Activated gamma-delta T cell treated with Interleukin-2 at 50 U/mL for 16 hours (primary cell): ENCODE measurements at regions not wholly inside any gene's neighbourhood (a gene's known extent, or its start where the extent isn't known, plus 50 kb on each side); places are given as distances from the start of the nearest gene placed in this dataset.

ENCODE experiments used
- DNase-seq: peaks from one replicate; pipeline ENCODE4 v3.0.0-alpha.2; 2020

DNA sequence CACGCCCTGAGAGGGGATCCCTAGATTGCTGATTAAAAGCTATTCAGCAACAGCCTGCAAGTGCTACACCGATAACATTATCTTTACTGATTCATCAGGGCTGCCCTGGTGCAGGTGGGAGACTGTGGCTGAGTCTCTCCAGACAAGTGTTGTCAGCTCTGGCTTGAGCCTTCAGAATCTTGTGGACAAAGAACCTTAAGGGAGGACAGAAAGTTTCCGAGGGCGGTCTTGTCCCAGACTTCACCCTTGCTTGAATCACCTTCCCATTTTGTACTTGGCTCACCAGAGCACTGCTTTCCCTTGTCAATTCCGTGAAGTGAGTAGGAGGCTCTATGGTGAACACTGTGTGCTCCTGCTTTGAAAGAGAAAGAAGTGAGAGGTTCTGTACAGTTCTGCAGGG is 88.6 kb upstream of the PCSK2 start:
- DNase-seq, result no peak

DNA sequence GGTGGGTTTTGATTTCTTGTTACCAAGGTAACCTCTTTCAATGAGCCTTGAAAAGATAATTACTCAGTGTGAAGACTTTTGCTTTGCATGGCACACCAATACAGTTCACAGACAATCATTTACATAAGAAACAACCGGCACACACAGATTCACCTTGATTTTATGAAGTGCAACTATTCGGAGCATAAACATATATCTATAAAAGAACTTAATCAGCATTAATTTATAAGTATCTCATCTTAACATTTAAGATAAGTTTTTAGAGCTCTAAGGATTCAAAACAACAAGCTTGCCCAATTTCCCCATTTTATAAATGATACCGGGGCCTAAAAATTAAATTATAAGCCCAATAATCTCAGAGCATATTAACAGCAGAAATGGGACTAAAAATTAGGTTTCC is 85.9 kb upstream of the PCSK2 start:
- DNase-seq, result no peak

DNA sequence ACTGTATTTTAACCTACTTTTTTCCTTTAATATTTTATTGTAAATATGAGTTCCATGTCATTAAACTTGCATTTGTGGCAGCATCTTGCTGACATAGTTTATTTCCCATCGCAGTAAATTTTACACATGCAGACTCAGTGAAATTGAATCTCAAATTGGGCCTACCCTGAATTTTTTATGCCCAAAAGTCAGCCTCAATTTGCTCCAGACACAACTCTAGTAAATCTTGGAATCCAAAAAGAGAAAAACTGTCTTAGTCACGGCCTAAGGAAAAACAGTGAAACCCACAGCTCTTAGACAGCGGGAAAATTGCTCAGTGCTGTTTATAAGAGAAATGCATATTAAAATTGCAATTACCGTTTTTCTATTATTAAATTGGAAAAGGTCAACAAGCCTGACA is 85.3 kb upstream of the PCSK2 start:
- no peak for DNase-seq

DNA sequence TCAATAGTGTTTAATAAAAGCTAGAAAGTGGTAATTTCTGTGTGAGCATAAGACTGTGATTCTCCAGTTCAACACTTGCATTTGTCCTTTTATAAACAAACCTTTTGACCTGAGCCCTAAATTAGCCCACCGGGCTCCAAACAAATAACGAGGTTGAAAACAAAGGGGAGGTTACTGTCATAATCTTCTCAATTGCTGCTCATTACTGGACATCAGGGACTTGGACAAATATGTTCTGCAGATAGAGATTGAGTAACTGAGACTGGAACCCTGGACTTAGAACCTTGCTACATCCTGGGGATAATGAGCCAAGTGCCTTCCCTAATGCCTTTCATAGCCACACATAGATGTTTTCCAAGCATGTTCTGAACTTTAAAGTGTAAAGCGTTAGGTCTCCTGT is 84.2 kb upstream of the PCSK2 start:
- DNase-seq, result no peak

DNA sequence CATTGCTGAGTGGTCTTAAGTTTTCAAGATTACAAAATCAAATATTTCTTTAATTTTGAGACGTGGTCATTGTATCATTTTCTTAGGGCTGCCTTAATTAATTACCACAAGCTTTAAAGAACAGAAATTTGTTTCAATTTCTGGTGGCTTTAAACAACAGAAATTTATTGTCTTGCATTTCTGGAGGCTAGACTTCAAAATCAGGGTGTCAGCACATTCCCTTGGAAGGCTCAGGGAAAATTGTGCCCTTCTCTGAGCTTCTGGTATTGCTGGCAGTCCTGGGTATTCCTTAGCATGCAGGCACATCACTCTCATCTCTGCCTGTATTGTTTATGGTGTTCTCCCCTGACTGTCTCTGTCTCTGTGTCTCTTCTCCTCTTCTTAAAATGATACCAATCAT is 76.0 kb upstream of the PCSK2 start:
- no peak for DNase-seq

DNA sequence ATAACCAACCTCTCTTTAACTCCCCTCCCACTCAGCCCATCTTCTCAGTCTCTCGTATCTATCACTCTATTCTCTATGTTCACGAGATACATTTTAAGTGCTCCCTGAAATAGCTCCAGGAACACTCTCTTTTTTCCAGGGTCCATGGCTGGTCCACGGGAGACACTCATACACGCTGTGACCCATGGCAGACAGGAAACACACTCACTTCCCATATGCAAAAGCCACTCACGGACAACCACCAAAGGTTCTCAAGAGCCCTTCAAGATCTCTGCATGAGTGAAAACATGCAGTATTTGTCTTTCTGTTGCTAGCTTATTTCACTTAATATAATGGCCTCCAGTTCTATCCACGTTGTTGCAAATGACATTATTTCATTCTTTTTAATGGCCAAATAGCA is 71.4 kb upstream of the PCSK2 start:
- DNase-seq, result no peak

DNA sequence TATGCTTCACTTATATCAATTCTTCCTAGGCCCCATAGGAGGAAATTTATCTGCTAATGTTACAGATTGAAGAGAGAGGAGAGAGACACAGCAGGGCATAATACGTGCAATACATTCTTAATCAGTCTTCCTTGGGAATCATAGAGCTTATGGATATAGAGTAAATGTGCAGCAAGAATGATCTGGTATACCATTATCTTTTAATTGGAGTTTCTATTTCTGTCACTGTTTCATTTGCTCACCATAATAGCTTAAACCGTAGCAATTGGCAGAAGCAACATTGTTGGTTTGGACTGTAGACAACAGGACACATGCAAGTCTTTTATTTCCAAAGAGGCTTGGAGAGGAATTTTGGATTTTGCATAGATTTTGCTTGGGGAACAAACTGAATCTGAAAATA is 68.1 kb upstream of the PCSK2 start:
- no peak for DNase-seq

DNA sequence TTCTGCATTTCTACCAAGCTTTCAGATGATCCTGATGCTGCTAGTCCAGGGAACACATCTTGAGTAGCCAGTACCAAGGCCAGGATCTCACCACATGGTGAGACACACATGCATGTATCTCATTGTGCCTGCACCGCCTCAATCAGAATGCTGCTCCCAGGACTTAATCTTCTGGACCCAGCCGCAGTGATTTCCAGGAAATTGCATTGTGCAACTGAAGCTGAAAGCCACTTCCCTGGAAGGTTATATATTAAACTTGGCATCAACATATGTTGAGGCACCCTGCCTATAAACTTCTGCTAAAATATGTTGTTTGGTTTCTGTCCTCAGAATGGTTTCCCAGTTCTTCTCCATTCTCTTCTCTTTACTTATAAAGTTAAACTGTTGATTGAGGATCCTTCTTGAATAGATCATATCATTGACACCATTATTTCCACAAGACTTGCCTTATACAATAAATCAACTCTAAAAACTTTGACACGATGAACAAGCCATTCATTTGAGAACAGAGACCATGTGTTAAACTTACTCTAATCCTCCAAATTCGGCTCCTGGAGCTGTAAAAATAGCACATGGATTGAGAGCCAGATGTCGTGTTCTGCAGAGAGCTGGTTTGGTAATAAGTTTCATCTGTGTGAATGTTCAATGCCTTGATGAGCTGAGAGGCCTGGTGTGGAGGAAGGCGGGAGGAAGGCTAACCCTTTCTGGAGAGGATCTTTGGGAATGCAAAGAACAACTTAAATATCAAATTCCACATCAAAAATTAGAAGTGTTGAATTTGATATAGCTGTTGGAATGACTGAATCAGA is 65.0 kb upstream of the PCSK2 start:
- DNase-seq, result no peak

DNA sequence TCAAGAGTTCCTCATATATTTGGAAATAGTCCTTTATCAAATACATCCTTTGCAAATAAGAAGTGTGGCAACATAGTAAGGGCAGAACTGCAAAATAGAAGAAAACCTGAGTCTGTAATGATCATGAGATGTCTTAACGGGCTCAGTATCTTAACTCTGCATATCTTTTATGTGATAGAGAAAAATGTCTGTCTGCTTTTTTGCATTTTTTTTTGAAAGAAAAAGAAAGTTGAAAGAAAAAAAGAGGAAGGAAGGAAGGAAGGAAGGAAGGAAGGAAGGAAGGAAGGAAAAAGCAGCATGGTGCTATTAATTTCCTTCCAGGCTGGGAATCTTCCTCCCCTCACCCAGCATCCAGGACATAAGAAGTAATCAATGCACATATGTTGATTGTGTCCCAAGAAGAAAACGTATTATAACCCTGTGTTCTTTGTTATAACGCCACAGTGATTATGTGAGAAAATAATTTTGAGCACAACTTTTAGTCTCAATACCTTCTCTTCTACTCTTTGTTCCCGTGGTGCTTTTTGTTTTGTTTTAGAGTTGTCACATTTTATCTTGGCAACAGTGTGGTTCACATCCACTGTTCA is 58.7 kb upstream of the PCSK2 start:
- no peak for DNase-seq

DNA sequence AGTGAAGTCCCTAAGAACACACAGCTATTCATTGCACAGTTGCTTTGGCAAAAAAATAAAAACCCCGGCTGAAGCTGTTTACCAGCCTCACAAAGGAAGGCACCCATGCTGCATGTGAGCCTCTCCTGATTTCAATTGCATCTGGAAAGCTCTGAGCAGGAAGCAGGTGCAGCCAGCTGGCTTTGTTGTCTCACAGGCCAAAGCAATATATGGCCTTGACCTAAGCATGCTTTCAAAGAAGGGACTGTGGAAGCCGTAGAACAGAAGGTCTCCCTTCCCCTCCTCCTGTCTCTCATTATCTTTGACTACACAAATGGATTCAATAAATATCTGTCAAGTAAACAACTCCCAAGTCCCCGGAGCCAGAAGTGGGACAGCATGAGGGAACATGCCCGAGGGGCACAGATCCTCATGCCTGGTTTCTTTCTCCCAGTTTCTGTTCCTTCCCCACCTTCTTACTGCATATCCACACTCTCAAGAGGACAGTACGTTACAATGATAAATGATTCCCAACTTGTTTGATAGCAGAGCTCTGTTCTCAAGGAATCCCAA is 57.2 kb upstream of the PCSK2 start:
- no peak for DNase-seq

DNA sequence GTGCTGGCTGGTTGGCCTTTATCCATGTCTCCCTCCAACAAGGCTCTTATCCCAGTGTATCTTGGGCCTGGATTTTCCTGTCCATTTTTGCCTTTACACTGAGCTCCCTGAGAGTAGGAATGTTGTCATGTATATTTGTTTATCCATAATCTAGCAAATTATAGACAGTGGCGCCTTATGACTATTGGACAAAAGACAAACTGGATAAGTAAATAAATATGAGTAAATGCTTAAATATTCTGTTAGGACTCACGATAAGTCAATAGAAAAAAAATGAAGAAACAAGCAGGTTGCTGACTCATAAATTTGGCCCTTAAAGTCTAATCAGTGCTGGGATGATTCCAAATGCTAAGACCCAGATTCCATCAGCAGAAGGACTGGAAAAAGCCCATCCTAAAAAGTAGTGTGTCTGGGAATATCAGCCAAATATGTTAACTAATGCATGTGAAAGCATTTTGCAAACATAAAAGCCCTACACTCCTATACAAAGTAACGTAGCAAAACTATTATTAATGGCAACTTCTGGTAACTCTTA is 55.0 kb upstream of the PCSK2 start:
- no peak for DNase-seq

DNA sequence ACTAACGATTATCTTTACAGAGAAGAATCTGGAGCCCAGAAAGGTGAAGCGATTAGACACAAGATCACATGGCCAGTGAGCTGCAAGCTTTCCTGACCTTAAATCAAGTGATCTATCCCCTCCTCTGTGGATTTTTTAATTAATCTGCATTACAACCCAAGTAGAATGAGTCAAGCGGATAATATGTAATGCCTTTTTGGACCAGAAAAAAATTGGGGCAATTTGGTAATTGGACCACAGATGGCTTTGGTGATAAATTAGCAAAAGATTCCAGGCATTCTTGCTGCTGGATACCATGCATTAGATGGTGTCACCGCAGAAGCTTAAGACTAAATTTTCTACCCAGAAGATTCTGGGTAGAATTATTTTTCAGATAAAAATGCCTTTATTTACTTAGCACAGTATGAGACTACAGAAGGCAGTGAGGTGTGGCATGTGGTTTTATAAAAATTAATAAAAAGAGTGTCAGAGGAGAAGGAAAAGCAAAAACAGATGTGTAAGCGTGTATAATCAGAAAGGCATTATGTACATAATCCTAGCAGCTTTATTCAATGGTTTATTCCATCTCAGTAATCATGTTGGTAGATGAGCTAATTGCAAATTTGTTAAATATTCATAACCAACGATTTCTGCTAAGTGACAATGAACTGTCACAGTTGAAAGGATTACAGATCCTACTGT is 53.9 kb upstream of the PCSK2 start:
- DNase-seq, result no peak
